ENCODE measurements at regions not wholly inside any gene's neighbourhood (a gene's known extent, or its start where the extent isn't known, plus 50 kb on each side); places are given as distances from the start of the nearest gene placed in this dataset.
"Not testable (repeated sequence)": the region's sequence is repeated elsewhere in the genome, so short reads cannot be mapped to it uniquely, and the experiment has no call there.

GRCh38 chr4:126182786-126183185, 868.0 kb downstream of the FAT4 start:
- no peak for DNase-seq

DNA sequence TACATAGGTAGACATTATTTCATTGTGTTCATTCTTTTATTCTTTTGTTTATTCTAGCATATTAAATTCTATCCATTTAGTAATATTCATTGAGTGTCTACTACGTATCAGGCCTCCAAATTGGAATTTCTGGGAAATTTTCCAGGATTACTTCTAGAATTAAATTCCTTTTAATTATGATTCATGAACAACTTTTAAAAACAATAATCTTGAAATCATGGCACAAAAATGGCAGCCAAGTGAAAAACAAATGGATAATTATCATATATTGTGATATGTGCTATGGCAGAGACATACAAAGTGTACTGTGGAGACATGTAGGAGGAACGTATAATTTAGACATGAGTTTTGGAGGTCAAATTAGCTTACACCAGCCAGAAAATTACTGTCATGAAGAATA, 868.5 kb downstream of the FAT4 start:
- no peak for DNase-seq

DNA sequence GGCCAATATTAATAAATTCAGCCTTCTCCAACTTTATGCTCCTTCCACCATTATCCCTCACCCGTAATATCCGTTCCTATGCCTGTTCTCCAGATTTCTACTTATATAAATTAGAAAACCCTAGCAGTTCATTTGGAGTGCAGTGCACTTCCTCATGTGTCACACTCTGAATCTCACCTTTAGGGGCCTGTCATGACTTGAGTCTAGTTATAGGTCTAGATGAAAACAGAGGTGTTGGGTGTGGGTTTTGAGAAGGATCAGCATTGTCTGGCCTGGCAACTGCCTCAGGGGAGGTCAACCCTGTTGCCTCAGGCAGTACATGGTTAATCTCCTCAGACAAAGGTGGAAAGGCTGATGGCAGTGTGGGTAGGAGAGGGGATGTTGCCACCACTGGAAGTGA, 876.8 kb downstream of the FAT4 start:
- DNase-seq: no peak

DNA sequence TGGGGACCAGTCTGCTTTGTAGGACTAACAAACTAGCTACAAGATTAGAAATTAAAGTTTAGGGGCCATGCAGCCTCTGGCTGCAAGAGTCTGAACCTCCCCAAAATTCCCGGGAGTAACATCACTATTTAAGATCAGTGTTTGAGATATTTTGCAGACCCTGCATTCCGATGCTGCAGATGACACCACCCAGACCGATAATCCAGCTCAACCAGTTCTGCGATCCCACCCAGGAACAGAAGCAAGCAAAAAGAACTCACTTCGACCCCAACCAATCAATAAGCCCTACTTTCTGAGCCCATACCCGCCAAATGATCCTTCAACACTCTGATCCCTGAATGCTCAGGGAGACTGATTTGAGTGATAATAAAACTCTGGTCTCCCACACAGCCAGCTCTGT, 877.8 kb downstream of the FAT4 start:
- no peak for DNase-seq

- DNase-seq: not testable (repeated sequence)
Observed at GRCh38 chr4:126201251-126202138, 886.7 kb downstream of the FAT4 start.

DNA sequence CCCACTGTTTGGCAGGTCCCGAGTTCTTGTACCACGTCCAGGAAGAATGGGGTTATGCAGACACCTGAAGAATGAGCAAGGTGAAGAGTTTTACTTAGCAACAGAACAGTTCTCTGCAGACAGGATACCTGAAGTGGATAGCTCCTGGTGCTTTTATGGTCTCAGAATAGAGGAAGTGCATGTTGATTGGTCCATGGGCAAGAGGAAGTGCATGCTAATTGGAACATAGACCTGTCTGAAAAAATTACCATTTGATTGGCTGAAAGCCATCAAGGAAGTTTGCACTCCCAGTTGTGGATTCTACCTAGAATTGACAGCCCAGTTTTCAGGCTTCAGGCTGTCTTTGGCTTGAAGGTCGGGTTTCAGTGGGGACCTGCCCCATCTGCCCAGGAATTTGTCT, 887.5 kb downstream of the FAT4 start:
- DNase-seq: no peak

GRCh38 chr4:126207910-126208309, 893.2 kb downstream of the FAT4 start:
- no peak for DNase-seq

GRCh38 chr4:126209147-126209546, 894.4 kb downstream of the FAT4 start:
- DNase-seq: no peak

DNA sequence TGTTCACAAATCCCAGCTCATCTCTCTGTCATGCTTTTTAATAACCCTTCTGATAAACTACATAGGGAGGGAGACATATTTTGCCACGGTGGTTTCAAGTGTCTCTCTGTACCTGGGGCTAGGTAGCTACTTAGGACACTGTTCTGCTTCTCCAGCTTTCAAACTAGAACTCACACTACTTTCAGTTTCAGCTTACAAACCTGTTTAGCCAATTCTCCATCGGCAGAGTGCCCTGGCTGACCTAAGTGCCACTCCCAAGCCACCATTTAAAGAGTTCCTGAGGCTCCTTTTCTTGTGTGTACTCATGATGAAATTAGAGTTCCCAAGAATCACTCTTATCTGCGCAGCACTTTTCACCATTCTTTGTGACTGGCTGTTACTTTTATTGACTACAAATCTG, 899.2 kb downstream of the FAT4 start:
- DNase-seq: no peak

DNA sequence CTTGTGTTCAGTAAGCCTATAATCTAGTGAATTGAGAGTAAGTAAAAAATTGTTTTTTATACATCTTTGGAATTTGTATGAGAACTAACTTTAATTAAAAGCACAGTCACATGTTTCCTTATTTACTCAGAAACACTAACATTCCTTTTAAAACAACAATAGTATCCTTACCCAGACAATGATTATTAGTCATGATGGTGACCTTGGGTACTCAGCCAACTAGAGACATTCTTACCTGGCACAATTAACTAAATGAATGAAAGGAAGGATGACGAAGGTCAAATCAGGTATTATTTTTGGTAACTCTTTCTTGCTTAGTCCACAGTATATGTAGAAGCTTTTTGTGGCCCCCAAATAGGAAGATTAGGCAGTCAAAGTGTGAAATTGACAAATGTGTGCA, 901.0 kb downstream of the FAT4 start:
- DNase-seq: no peak

DNA sequence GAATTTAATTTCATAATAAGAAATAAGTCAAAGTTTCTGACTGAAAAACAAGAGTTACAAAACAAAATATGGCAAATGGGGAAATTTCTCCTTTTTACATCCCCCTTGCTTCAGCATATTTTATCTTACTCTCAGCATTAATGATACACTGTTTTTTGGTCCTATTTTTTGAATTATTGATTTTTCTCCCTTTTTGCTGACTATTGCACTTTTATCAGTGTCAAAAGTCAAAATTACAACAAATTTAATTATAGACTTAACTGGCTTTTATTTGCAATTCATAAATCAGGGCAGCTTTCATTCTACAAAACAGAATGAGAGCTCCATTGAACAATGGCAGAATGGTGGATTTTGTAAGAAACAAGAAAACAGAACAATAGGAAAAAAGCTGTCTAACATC, 901.9 kb downstream of the FAT4 start:
- no peak for DNase-seq

GRCh38 chr4:126221282-126221681, 906.5 kb downstream of the FAT4 start:
- DNase-seq: no peak

GRCh38 chr4:126221717-126222340, 907.1 kb downstream of the FAT4 start:
- no peak for DNase-seq

DNA sequence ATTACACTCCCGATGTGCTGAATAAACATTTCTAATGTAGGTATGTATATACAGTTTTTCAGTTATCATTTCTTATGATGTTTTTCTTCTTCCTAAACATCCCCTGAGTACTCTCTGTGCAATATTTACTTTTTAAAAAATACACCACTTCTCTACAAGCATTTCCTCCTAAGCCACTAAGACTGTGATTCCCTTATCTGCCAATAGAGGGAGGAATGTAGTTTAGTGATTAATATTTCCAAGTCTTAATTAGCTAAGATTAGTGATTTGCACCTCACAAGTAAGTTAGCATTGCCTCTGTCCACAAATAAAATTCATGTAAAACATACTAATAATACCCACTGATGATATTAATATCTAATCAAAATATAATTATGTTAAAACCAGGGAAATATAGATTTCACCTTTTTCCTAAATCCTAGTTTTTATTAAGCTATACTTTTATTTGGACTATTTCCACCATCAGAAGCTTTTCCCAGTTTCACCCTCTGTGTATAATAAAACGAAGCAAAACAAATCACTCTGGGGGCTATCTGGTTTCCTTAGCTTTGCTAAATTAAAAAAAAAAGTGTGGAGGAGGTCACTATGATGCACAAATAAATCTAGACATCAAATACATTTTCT, 909.1 kb downstream of the FAT4 start:
- DNase-seq: no peak

DNA sequence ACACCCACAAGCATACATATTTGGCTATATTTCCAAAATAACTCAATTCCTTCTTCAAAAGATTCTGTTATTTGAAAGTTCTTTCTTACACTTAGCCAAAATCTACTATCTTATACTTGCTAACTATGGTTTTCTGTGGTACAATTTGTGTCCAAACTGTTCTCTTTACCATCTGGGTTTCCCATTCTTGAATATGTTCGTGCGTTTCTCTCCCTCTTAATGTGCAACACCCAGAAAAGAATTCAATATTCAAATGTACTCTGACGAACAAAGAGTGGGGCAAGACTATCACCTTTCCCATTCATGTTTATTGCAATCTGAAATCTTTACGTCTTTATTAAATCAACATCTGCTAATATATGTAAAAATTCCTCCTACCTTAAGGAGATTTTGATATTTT, 912.7 kb downstream of the FAT4 start:
- no peak for DNase-seq

DNA sequence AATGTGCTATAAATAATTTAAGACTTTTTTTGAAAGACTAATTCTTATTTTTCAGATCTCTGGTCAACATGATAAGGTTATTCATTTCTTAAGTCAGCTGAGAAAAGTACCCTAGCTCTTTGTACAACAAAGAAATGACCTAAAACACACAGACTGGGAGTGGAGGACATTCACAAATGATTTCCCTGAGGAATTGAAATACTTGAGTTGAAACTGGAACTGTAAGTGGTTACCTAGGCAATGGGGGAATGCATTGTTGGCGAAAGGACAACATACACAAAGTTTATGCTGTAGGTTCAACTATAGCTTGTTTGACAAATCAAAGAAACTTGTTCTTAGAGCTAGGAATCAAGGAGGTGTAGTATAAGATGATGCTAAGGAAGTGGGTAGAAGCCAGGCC, 915.5 kb downstream of the FAT4 start:
- no peak for DNase-seq

DNA sequence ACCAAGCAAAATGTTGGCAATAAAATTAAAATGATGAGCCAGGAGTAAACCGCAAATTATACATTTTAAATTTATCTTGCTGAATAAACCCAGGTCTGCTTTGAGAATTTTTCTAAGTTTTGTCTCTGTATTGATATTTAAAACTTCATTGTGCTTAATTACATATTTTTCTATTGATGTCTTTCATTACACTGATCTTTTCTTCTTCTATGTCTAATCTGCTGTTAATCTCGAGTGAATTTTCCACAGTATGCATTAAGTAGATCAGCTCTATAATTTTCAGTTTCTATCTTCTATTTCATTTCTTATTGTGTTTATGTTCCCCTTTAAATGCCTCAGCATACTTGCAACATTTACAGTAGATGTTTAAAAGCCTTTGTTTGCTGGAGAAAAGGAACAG, 918.7 kb downstream of the FAT4 start:
- DNase-seq: no peak

DNA sequence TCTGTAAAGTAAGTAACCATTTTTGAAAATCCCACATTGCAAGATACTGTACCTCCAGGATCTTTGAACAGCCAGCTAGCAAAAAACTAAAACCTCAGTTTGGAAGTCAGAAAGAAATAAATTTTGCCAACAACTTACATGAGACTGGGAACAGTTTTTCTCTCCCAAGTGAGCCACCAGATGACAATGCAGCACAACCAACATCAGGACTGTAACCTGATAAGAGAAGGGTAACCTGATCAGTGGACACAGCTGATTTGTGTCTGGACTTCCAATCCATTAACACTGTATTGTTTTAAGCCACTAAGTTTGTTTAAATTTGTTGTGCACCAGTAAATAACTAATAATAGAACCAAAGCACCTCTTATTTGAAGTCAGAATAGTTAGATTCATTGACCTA, 923.3 kb downstream of the FAT4 start:
- DNase-seq: no peak

DNA sequence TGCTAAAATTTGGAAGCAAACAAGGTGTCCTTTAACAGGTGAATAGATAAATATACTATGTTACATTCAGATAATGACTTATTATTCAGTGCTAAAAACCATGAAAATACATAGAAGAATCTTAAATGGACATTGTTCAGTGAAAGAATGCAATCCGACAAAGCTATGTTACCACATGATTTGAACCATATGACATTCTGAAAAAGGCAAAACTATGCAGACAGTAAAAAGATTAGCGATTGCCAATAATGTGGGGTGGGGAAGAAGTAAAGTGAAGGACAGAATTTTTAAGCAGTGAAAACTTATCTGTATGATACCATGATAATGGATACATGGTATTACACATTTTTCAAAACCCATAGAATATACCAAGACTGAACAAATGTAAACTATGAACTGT, 926.9 kb downstream of the FAT4 start:
- no peak for DNase-seq

DNA sequence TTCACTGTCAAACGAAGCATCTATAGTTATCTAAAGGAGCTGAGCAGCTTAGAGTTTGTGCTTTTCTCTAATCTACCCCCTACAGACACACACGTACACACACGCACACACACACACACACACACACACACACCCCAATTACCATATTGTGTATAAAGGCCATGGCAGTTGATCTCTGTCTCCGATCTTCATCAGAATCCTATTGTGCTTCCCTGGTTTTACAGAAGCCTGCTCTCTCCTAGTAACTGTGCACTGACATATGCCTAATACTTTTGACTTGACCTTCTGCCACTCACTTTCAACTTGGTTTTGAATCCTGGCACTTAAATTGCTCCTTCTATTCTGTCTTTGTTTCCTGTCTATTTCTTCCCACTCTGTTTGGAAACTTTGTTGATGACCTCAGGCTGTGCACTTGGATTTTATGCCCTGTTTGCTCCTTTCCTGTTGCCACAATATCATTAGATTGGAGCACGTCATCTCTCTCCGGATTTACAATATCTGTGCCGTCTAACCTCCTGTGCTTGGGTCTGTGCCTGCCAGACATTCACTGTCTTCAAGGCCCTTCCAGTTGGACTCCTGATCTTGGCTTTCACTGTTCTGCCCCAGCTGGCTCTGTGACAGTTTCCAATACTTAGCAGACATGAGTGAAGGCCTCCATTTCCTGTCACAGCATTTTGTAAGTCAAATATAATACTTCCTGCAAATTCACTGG, 928.1 kb downstream of the FAT4 start:
- no peak for DNase-seq

- no peak for DNase-seq
Observed at GRCh38 chr4:126247409-126247808, 932.7 kb downstream of the FAT4 start.

DNA sequence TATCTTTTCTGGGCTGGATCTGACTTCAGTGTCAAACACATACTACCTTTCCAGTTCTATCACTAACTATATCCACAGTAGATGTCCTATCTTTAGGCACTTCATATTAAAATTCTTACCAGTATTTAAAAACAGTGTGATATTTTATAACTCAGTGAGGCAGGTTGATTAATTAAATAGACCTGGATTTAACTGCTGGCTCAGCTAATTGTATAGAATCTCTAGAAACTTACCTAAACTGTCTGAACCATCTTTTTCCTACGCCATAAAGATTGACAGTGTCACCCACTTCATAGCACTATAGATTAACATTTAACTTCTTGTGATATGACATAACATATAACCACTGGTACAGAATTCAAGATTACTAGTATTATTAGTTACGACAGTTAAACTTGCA, 935.3 kb downstream of the FAT4 start:
- DNase-seq: no peak

DNA sequence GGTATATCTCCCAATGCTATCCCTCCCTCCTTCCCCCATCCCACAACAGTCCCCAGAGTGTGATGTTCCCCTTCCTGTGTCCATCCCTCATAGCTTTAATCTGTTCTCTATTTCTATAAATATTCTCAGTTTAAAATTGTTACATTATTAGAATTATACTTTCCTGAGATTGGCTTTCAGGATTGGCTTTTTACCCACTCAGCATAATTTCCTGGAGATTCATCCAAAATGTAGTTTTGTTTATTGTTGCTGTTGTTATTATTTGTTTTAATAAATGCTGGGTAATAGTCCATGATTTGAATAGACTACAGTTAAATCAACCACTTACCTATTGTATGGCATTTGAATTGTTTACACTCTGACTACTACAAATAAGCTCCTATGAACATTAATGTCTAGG, 936.4 kb downstream of the FAT4 start:
- DNase-seq: no peak

DNA sequence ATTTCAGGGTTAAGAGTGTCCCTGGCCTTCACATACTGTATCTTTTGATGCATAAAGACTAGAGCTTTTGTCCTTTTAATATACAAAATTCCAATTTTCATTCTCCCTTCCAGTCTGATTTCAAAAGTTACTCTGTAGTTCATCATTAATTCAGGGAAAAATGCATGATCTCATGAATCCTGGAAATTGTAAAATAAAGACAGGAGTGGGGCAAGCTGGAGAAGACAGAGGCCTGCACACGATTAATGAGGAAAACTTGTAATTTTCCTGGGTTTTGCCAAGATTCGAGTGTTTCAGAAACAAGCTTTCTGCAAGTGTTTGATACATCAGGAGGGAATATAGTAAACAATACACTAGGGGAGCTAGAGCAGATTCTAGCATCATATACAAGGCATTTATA, 947.9 kb downstream of the FAT4 start:
- no peak for DNase-seq

Measured in stimulated activated CD4-positive, alpha-beta T cell treated with anti-CD3 and anti-CD28 coated beads, Interleukin-2, amount 100 ng/mL, for 48 hours (primary cell).